GM23338 (cell line): ENCODE measurements at regions not wholly inside any gene's neighbourhood (a gene's known extent, or its start where the extent isn't known, plus 50 kb on each side); places are given as distances from the start of the nearest gene placed in this dataset.

Experiments used
- ATAC-seq: fragments of 200-7000 bp; cut with Tn5 transposase; 3 replicates; pipeline ENCODE4 v1.9.1; 2020
- DNase-seq: peaks from one replicate; pipeline ENCODE4 v3.0.0-alpha.2; 2015; ENCODE audit warnings: low spot score
- H2AFZ ChIP-seq: fragments of 200-600 bp; sonication (generic); 2 replicates; pipeline ENCODE4 v1.8.0; 2016; ENCODE audit warnings: antibody characterized with exemption, mild to moderate bottlenecking, moderate library complexity
- H3F3A ChIP-seq: fragments of 200-600 bp; sonication (generic); replicated peaks from 2 replicates; pipeline ENCODE4 v1.8.0; 2017; ENCODE audit warnings: antibody characterized with exemption, mixed run types, low read depth
- H3K27ac ChIP-seq: fragments of 200-600 bp; sonication (generic); 2 replicates; pipeline ENCODE4 v1.6.1; 2016; ENCODE audit warnings: low read depth
- H3K27me3 ChIP-seq: fragments of 200-600 bp; sonication (generic); 2 replicates; pipeline ENCODE4 v1.8.0; 2016; ENCODE audit warnings: mild to moderate bottlenecking, mixed run types, moderate library complexity; ENCODE audit not compliant: insufficient read depth
- H3K36me3 ChIP-seq: fragments of 200-600 bp; sonication (generic); 2 replicates; pipeline ENCODE4 v1.8.0; 2016; ENCODE audit warnings: mild to moderate bottlenecking; ENCODE audit not compliant: insufficient read depth
- H3K4me1 ChIP-seq: fragments of 200-600 bp; sonication (generic); 2 replicates; pipeline ENCODE4 v1.8.0; 2016; ENCODE audit warnings: mild to moderate bottlenecking, moderate library complexity; ENCODE audit not compliant: insufficient read depth
- H3K4me2 ChIP-seq: fragments of 200-600 bp; sonication (generic); 2 replicates; pipeline ENCODE4 v1.7.1; 2017; ENCODE audit warnings: mixed run types
- H3K4me3 ChIP-seq: fragments of 200-600 bp; sonication (generic); 2 replicates; pipeline ENCODE4 v1.6.1; 2016; ENCODE audit warnings: mixed run types
- H3K79me2 ChIP-seq: fragments of 200-600 bp; sonication (generic); replicated peaks from 2 replicates; pipeline ENCODE4 v1.8.0; 2017; ENCODE audit warnings: mild to moderate bottlenecking; ENCODE audit not compliant: insufficient read depth
- H3K9me2 ChIP-seq: fragments of 200-600 bp; sonication (generic); 2 replicates; pipeline ENCODE4 v1.8.0; 2017; ENCODE audit not compliant: insufficient read depth
- H4K20me1 ChIP-seq: fragments of 200-600 bp; sonication (generic); replicated peaks from 2 replicates; pipeline ENCODE4 v1.8.0; 2017; ENCODE audit warnings: mild to moderate bottlenecking; ENCODE audit not compliant: insufficient read depth
- H3K27ac Mint-ChIP-seq: 2 replicates; pipeline ENCODE4 v1.8.0; 2020; ENCODE audit warnings: inconsistent platforms, mild to moderate bottlenecking, moderate library complexity, mixed read lengths
- H3K27me3 Mint-ChIP-seq: 3 replicates; pipeline ENCODE4 v1.8.0; 2022; ENCODE audit warnings: low read depth, mild to moderate bottlenecking, moderate library complexity, mixed read lengths, inconsistent platforms; ENCODE audit not compliant: insufficient read depth, poor library complexity
- H3K36me3 Mint-ChIP-seq: 3 replicates; pipeline ENCODE4 v1.8.0; 2021; ENCODE audit warnings: low read depth, mild to moderate bottlenecking, inconsistent platforms, moderate library complexity, mixed read lengths
- H3K4me1 Mint-ChIP-seq: 3 replicates; pipeline ENCODE4 v1.8.0; 2020; ENCODE audit warnings: mild to moderate bottlenecking, inconsistent platforms, mixed read lengths
- H3K4me3 Mint-ChIP-seq: 3 replicates; pipeline ENCODE4 v1.8.0; 2021; ENCODE audit warnings: moderate library complexity, mild to moderate bottlenecking, inconsistent platforms, mixed read lengths
- H3K9me3 Mint-ChIP-seq: 3 replicates; pipeline ENCODE4 v1.8.0; 2020; ENCODE audit warnings: moderate library complexity, mild to moderate bottlenecking, inconsistent platforms, mixed read lengths
- CREB1 ChIP-seq: fragments of 250-450 bp; sonication (Bioruptor Pico); IDR thresholded peaks from 2 replicates; pipeline ENCODE4 v1.5.0; 2020; ENCODE audit warnings: low read depth, mild to moderate bottlenecking, moderate library complexity
- EZH2phosphoT487 ChIP-seq: fragments of 200-600 bp; sonication (generic); IDR thresholded peaks from one replicate; pipeline ENCODE4 v1.8.1; 2018; ENCODE audit warnings: antibody characterized with exemption; ENCODE audit not compliant: unreplicated experiment
- NANOG ChIP-seq: IDR thresholded peaks from 2 replicates; pipeline ENCODE4 v1.6.1; 2016; ENCODE audit warnings: antibody characterized with exemption, borderline replicate concordance
- STAT1 ChIP-seq: IDR thresholded peaks from one replicate; pipeline ENCODE4 v1.6.1; 2016; ENCODE audit warnings: antibody characterized with exemption; ENCODE audit not compliant: unreplicated experiment
- ZNF114 ChIP-seq: fragments of 250-450 bp; sonication (Bioruptor Pico); IDR thresholded peaks from 2 replicates; pipeline ENCODE4 v1.5.0; 2020; ENCODE audit warnings: mild to moderate bottlenecking, moderate library complexity
- ZNF331 ChIP-seq: fragments of 250-450 bp; sonication (Bioruptor Pico); IDR thresholded peaks from 2 replicates; pipeline ENCODE4 v1.5.0; 2020; ENCODE audit warnings: low read depth, mild to moderate bottlenecking, moderate library complexity
- TF ChIP-seq, protein P1 (sequence below): fragments of 250-450 bp; sonication (Bioruptor Pico); IDR thresholded peaks from 2 replicates; pipeline ENCODE4 v1.5.0; 2020; ENCODE audit warnings: mild to moderate bottlenecking, moderate library complexity
- TF ChIP-seq, protein P2 (sequence below), 2 experiments: fragments of 200-600 bp in 1 of 2; sonication (generic) in 1 of 2; conservative IDR thresholded peaks; 2 replicates each; pipeline versions ENCODE4 v1.5.1 to v1.6.1; 2016 to 2017; ENCODE audit warnings: antibody characterized with exemption in 2 of 2, low read depth in 2 of 2, mild to moderate bottlenecking in 2 of 2, moderate library complexity in 1 of 2
- TF ChIP-seq, protein P3 (sequence below): IDR thresholded peaks from one replicate; pipeline ENCODE4 v1.6.1; 2018; ENCODE audit warnings: antibody characterized with exemption; ENCODE audit not compliant: unreplicated experiment

DNA sequence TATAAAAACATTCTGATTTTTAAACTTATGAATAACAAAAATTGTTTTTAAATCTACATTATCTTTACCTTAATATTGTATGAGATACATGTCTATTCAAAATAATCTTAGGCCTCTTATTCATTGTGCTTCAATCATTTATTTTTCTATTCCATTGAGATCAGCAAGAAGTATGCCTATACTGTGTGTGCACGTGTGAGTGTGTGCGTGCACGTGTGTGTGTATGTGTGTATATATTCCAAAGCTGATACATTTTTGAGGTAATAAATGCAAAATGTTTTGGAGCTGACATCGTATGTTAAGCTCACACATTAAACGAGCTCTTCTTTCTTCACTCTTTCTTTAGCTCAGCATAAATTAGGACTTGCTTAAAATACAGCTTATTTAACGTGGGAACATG, 1701.2 kb upstream of the PCDH10 start (continued):
- TF ChIP-seq, protein P1, sequence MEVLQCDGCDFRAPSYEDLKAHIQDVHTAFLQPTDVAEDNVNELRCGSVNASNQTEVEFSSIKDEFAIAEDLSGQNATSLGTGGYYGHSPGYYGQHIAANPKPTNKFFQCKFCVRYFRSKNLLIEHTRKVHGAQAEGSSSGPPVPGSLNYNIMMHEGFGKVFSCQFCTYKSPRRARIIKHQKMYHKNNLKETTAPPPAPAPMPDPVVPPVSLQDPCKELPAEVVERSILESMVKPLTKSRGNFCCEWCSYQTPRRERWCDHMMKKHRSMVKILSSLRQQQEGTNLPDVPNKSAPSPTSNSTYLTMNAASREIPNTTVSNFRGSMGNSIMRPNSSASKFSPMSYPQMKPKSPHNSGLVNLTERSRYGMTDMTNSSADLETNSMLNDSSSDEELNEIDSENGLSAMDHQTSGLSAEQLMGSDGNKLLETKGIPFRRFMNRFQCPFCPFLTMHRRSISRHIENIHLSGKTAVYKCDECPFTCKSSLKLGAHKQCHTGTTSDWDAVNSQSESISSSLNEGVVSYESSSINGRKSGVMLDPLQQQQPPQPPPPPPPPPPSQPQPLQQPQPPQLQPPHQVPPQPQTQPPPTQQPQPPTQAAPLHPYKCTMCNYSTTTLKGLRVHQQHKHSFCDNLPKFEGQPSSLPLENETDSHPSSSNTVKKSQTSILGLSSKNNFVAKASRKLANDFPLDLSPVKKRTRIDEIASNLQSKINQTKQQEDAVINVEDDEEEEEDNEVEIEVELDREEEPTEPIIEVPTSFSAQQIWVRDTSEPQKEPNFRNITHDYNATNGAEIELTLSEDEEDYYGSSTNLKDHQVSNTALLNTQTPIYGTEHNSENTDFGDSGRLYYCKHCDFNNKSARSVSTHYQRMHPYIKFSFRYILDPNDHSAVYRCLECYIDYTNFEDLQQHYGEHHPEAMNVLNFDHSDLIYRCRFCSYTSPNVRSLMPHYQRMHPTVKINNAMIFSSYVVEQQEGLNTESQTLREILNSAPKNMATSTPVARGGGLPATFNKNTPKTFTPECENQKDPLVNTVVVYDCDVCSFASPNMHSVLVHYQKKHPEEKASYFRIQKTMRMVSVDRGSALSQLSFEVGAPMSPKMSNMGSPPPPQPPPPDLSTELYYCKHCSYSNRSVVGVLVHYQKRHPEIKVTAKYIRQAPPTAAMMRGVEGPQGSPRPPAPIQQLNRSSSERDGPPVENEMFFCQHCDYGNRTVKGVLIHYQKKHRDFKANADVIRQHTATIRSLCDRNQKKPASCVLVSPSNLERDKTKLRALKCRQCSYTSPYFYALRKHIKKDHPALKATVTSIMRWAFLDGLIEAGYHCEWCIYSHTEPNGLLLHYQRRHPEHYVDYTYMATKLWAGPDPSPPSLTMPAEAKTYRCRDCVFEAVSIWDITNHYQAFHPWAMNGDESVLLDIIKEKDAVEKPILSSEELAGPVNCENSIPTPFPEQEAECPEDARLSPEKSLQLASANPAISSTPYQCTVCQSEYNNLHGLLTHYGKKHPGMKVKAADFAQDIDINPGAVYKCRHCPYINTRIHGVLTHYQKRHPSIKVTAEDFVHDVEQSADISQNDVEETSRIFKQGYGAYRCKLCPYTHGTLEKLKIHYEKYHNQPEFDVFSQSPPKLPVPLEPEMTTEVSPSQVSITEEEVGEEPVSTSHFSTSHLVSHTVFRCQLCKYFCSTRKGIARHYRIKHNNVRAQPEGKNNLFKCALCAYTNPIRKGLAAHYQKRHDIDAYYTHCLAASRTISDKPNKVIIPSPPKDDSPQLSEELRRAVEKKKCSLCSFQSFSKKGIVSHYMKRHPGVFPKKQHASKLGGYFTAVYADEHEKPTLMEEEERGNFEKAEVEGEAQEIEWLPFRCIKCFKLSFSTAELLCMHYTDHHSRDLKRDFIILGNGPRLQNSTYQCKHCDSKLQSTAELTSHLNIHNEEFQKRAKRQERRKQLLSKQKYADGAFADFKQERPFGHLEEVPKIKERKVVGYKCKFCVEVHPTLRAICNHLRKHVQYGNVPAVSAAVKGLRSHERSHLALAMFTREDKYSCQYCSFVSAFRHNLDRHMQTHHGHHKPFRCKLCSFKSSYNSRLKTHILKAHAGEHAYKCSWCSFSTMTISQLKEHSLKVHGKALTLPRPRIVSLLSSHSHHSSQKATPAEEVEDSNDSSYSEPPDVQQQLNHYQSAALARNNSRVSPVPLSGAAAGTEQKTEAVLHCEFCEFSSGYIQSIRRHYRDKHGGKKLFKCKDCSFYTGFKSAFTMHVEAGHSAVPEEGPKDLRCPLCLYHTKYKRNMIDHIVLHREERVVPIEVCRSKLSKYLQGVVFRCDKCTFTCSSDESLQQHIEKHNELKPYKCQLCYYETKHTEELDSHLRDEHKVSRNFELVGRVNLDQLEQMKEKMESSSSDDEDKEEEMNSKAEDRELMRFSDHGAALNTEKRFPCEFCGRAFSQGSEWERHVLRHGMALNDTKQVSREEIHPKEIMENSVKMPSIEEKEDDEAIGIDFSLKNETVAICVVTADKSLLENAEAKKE (CRISPR knock-in tag), result no peak
- TF ChIP-seq ZNF331 (CRISPR knock-in tag), result no peak

DNA sequence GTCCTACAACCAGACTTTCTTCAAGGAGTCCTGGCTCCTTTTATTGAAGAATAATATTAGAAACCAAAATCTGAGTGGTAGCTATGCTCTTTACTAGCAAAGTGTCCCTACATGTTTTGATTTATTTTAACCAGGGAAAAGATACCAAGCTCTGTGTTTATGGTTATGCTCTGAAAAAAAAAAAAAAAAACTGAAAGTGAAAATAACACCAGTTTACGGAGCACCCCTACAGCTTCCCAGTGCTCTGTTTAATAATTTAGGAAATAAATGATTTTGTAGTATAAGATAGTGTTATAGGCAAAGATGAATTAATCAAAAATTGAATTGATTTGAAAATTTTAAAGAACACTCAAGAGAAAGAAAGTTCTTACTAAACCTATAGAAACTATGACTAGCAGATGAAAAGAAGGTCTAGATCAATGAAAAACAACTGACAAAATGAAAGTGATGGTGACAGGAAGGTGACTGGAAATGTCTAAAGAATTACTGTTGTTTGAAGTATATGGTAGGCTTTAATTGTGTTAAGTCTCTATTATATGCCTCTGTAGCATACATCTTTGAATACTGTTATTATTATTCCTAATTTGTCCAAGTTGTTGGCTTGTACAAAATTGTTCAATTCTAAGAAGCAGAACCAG, 1698.4 kb upstream of the PCDH10 start:
- Histone ChIP-seq H3K79me2 (no peaks in the 10 kb centered on the region), H3K4me1 (no peaks in the 10 kb centered on the region), H3K27ac (no peak overlapping the region), H4K20me1 (no peaks in the 10 kb centered on the region), H2AFZ (no peak overlapping the region), H3K9me2 (no peaks in the 10 kb centered on the region), H3K27me3 (no peaks in the 10 kb centered on the region), H3K4me2 (no peak overlapping the region), H3K4me3 (no peak overlapping the region), H3K36me3 (no peaks in the 10 kb centered on the region), H3F3A (no peaks in the 10 kb centered on the region)
- peaks cover 3% of the 10 kb centered on the region for H3K27me3 Mint-ChIP-seq
- DNase-seq (no peak), ATAC-seq (no peak)
- H3K4me3 Mint-ChIP-seq, result no peak overlapping the region
- H3K36me3 Mint-ChIP-seq, result peaks cover 6% of the 10 kb centered on the region; the same call in 2 of the 3 replicates
- no peaks in the 10 kb centered on the region for H3K4me1 Mint-ChIP-seq
- H3K9me3 Mint-ChIP-seq, result peaks cover 10% of the 10 kb centered on the region; the same call in 2 of the 3 replicates
- no peak overlapping the region for H3K27ac Mint-ChIP-seq
- TF ChIP-seq CREB1, result no peak
- TF ChIP-seq, protein P2, sequence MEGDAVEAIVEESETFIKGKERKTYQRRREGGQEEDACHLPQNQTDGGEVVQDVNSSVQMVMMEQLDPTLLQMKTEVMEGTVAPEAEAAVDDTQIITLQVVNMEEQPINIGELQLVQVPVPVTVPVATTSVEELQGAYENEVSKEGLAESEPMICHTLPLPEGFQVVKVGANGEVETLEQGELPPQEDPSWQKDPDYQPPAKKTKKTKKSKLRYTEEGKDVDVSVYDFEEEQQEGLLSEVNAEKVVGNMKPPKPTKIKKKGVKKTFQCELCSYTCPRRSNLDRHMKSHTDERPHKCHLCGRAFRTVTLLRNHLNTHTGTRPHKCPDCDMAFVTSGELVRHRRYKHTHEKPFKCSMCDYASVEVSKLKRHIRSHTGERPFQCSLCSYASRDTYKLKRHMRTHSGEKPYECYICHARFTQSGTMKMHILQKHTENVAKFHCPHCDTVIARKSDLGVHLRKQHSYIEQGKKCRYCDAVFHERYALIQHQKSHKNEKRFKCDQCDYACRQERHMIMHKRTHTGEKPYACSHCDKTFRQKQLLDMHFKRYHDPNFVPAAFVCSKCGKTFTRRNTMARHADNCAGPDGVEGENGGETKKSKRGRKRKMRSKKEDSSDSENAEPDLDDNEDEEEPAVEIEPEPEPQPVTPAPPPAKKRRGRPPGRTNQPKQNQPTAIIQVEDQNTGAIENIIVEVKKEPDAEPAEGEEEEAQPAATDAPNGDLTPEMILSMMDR (conservative IDR thresholded peaks at IDR 0.05; ENCODE audit: low read depth in 2 of 2), result no peak
- no peak for TF ChIP-seq EZH2phosphoT487
- TF ChIP-seq NANOG, result no peak
- no peak for TF ChIP-seq STAT1
- TF ChIP-seq ZNF114, result no peak
- TF ChIP-seq, protein P3, sequence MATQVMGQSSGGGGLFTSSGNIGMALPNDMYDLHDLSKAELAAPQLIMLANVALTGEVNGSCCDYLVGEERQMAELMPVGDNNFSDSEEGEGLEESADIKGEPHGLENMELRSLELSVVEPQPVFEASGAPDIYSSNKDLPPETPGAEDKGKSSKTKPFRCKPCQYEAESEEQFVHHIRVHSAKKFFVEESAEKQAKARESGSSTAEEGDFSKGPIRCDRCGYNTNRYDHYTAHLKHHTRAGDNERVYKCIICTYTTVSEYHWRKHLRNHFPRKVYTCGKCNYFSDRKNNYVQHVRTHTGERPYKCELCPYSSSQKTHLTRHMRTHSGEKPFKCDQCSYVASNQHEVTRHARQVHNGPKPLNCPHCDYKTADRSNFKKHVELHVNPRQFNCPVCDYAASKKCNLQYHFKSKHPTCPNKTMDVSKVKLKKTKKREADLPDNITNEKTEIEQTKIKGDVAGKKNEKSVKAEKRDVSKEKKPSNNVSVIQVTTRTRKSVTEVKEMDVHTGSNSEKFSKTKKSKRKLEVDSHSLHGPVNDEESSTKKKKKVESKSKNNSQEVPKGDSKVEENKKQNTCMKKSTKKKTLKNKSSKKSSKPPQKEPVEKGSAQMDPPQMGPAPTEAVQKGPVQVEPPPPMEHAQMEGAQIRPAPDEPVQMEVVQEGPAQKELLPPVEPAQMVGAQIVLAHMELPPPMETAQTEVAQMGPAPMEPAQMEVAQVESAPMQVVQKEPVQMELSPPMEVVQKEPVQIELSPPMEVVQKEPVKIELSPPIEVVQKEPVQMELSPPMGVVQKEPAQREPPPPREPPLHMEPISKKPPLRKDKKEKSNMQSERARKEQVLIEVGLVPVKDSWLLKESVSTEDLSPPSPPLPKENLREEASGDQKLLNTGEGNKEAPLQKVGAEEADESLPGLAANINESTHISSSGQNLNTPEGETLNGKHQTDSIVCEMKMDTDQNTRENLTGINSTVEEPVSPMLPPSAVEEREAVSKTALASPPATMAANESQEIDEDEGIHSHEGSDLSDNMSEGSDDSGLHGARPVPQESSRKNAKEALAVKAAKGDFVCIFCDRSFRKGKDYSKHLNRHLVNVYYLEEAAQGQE, result no peak
